Superior temporal gyrus (tissue), 1 donor: ENCODE measurements at regions not wholly inside any gene's neighbourhood (a gene's known extent, or its start where the extent isn't known, plus 50 kb on each side); places are given as distances from the start of the nearest gene placed in this dataset.
A peak's percentile ranks its signal among the peaks of the same experiment; 100 is the strongest.
"Not testable (repeated sequence)": the region's sequence is repeated elsewhere in the genome, so short reads cannot be mapped to it uniquely, and the experiment has no call there.

Source experiments
- DNase-seq: peaks from one replicate; pipeline ENCODE4 v3.0.0-alpha.2; 2016; ENCODE audit errors: extremely low spot score

DNA sequence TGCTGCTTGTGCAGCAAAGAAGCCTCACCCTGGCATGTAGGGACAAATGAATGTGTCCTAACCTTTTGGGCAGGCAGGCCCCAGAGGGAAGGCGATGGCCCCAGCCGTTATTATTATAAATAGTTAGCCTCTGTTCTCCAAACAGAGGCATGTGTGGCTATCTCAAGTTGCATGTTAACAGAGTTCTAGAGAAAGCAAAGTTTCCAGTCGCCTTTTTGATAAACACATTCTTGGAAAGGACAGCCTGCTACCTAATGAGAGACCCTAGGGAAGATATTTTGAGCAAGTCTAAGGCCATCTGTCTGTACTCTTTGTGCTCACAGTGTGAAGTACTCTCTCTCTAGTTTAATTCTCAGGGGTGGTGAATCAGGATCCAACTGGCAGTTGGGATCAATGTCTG, 97.4 kb upstream of the FHL2 start:
- DNase-seq = no peak

DNA sequence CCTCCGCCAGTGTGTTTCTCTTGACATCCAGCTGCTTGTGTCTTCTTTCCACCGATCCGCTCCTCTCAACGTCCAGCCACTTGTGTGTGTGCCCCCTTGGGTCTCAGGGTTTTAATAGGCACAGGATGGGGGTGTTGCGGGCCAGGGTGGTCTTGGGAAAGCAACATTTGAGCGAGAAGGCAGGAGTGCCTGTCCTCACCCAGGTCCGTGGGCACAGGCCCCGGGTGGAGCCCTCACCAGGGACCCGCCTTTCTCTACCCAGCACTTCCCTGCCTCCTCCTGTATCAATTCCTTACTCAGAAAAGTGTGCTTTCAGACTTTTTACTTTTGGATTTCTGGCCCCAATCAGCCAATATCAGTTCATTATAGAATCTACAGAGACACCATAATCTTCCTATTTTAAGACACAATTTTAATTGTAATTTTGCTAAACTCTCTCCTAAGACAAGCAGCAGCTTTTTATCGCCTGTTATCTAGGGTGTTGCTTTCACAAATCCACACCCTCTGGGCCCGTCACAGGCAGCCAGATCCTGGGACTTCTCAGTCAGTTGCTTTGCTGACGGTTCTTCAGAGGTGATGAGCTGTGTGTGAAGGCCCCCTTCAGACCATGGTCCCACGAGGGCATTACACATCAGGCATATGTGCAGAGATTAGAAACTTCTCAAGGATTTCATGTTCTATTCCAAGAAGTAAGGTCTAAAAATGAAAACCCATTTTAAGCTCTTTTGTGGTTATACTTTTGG, 96.0 kb upstream of the FHL2 start:
- DNase-seq = no peak

DNA sequence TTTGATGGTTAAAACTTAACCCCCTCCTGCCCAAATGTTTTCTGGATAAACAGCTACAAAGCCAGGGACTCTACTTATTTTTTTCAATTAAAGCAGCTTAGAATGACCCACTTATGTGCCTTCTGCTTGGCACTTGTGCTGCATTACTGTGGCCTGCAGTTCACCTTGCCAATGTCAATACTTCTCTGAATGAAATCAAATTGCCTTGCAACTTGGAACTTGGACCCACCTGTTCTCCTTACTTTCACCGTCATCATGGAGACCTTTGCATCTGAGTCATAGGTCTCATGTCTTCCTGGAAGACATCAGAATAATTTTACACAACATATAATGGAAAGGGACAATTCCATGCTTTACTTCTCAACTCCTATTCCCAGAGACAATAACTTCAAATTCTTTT, 92.1 kb upstream of the FHL2 start:
- DNase-seq = no peak

DNA sequence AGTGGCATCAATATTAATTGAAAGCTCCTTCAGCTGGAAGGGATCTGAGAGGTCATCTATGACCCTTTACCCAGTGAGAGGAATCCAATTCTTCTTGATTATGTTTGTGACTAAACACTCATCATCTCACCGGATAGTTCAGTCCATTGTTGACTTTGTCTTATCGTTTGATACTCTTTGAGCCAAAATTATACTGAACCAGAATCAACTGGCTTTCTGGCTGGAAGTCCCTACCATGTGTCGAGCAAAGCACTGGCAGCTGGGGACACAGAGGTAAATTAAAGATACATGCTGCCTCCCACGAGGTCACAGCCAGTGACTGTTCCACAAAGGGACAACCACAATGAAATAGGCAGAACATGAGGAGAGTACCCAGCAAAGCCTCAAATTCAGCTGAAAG, 91.4 kb upstream of the FHL2 start:
- no peak for DNase-seq

DNA sequence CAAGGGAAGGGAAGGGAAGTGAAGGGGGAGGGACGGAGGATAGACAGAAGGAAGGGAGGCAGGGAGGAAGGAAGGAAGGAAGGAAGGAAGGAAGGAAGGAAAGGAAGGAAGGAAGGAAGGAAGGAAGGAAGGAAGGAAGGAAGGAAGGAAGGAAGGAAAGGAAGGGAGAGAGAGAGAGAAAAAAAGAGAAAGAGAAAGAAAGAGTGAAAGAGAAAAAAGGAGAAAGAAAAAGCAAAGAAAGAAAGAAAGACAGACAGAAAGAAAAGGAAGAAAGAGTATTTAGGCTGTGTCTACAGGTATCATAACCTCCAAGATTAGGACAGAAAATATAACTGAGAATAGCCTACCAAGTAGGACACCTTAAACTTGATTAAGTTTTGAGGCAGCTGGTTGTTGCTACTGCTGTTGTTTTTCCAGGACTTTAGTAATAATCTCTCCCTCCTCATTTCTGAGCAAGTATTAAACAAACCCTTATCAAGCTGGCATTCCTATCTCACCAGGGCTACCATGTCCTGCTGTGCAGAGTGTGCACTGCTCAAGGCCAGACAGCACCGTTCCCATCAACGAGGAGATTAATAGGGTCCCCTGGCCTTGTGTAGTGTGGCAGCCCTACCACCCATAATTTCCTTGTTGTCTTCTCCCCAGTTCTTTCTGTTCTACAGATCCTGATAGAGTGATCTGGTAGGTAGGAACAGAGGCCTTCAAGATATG, 90.5 kb upstream of the FHL2 start:
- no peak for DNase-seq

DNA sequence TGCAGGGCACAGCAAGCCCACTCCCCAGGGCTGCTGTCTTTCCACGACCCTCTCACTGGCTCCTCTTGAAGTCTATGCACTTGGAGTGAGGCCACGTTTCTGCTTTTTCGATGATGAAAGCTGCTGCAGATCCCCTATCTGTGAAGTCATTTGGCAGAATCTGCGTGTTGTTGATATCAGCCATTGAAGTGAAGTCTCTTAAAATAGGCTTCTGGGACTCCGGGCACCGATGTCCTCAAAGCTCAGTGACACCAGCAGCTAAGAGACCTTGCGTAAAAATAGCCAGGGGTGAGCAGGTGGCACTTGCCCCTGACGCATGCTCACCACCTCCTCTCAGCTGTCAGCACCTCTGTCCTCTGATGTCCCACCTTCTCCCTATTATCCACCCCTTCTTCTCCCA, 89.4 kb upstream of the FHL2 start:
- DNase-seq = no peak

DNA sequence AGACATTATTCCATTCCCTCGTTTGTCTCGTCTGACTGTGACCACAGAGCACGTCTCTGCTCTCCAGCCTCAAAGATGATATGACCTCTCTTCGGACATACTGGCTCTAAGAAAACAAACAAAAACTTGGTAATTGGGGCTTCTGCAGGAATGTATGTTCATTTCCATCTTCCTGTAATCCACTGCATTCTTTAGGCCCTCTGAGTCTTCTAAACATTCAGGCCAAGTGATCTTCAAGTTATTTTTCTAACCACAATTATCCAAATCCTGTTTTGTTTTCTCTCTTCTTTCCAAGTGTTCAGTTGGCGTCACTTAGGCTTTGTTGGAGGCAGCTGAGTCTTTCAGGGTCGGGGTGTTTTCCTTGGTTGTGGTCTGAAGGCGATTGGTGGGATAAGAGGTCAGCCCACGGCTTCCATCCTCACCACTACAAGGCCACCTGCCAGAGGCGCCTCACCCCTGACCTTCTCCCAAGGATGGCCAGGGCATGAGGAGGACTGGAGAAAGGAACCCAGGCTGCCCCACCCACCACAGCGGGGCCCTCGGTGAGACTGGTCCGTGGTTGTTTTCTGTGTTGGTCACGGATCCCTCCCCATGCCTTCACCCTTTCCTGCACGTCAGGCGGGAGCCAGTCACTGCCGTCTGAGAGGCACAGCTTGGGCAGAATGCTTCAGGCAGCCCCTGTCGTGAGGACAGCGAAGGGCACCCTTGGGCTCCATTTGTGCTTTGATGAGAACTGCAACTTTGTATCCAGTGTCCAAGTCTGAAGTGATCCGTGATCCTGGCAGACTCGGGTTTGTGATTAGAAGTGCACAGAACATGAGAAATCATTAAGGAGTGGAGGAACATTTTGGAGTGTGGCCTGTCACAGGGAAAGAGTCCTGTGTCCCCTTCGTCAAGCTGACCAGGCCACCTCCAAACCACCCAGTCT, 88.6 kb upstream of the FHL2 start:
- DNase-seq = no peak

DNA sequence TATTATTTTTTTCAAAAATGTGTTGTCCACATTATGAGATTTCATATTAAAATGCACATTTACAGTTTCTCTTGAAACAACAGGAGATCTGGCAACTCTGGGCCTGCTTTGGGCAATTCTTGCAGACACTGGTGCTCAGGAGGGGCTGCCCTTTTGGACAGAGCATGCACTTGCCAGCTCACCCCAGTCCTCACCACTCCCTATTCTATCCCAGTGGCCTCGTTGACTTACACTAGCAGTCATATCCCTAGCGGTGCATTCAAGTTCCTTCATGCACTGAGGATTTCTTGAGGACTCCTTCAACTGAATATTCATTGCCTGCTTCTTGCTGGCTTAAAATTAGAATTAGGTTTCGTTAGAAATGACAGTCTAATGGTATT, 87.9 kb upstream of the FHL2 start:
- no peak for DNase-seq

DNA sequence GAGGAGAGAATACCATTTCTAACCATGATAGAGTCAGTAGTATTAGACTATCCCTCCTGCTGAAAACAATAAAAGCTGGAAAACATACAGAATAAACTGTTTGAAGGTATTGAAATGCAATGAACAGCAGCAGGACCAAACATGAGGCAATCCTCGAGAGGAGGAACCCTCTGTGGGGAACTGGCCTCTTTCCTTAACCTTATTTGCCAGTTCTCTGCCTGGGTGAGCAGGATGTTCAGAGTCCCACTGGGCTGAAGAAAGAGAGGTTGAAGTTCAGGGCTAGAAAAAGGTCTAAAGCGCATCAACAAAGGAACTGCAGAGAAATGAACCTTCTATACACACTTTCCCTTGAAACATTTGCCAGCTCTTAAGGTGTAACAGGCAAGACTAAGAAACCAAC, 79.8 kb upstream of the FHL2 start:
- no peak for DNase-seq

DNA sequence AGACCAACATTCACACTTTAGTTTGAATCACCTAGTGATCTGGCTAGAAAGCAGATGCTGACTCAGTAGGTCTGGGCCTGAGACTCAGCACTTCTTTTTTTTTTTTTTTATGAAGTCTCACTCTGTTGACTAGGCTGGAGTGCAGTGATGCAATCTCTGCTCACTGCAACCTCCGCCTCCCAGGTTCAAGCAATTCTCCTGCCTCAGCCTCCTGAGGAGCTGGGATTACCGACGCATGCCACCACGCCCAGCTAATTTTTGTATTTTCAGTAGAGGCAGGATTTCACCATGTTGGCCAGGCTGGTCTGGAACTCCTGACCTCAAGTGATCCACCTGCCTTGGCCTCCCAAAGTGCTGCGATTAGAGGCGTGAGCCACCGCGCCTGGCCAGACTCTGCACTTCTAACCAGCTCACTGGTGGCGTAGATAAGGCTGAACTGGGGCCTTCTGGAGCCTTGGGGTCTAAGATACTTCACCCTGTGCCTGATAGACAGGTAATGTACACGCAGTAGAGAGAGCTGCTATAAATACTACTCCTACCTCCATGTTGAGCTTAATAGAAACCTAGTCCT, 78.3 kb upstream of the FHL2 start:
- DNase-seq = not testable (repeated sequence)

DNA sequence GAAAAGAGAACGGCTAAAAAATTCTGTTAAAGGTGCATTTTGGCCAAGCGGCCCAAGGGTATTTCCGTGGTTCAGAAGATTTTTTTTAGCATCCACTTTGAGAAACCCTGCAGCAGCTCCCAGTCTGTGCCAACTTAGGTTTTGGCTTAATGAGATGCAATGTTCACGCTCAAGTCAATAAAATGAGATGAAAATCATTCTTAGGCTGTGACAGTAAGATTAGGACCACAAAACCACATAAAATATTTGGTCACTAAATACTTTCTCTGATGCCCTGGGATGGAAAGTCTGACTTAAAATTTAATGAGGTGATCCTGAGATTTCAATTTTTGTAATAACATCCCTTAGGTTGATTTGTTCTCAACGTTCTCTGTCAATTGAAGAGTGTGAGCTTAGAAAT, 74.2 kb upstream of the FHL2 start:
- DNase-seq = no peak

DNA sequence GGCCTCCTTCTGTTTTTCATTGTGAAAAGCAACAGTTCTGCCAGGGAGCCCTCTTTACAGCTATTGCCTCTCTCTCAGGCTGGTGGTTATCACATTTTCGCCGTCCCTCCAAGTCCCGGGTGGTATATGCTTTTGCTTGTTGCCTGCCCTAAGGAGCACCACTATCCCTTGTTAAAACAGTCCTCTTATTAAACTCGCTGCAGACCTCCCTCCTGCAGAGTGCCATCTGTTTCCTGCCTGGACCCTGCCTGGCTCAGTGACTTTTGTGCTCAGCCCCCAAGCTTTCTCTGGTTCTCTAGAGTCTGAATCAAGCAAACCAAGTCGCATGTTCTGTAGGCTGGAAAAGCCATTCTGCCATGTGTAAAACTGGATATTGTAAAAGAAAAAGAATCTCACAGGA, 72.1 kb upstream of the FHL2 start:
- no peak for DNase-seq

DNA sequence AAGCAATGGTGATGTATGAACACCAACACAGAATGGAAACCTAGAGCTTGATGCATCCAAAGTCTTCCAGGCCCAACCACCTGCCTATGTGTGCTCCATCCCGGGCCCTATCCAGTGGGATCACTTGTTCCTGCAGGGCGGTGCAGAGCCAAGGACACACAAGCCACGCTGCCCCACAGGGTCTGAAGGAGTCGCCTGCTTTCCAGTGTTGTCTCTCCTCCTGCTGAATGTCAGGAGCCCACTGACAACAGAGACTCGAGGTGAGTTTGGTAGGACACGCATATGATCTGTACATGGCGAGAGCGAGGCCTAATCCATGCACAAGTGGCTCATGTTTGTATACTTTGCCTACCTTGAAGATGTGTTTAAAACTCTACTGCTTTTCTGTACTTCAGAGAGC, 70.9 kb upstream of the FHL2 start:
- no peak for DNase-seq

DNA sequence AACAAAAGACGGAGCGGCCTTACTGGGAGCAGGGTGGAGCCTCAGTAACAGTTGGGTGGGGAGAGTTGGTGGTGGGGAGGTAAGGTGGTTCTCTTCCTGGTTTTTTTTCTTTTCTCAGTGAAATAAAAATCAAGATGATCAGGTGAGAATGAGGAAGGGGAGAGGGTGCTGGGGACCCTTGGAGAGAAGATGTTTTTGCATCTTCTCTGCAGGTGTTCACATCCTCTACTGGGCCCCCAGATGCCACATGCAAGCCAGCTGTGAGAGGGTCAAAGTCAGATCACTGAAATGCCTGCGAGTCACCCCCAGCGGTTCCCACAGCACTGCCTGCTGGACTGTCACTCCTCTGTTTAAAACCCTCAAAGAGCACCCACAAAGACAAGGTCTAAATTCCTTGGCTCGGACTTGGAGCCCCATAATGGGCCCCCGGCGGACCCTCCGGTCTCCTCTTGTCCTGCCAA, 69.8 kb upstream of the FHL2 start:
- DNase-seq = no peak

DNA sequence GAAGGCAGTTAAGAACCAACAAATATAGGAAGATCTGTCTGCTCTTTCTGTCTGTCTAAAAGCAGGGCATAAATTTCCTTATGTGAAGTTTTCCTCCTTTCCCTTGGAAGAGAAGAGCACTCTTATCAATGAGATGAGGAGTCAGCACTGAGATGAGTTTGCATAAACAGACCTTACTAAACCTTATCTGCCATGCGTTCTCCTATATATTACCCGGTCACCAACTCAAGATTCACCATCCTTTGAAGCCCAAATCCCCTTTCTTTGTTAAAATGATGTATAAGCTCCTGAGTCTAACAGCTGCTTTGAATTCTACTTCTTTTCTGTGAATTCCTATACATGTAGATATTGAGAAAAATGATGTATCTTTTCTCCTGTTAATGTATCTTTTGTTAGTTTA, 65.5 kb upstream of the FHL2 start:
- DNase-seq = no peak

DNA sequence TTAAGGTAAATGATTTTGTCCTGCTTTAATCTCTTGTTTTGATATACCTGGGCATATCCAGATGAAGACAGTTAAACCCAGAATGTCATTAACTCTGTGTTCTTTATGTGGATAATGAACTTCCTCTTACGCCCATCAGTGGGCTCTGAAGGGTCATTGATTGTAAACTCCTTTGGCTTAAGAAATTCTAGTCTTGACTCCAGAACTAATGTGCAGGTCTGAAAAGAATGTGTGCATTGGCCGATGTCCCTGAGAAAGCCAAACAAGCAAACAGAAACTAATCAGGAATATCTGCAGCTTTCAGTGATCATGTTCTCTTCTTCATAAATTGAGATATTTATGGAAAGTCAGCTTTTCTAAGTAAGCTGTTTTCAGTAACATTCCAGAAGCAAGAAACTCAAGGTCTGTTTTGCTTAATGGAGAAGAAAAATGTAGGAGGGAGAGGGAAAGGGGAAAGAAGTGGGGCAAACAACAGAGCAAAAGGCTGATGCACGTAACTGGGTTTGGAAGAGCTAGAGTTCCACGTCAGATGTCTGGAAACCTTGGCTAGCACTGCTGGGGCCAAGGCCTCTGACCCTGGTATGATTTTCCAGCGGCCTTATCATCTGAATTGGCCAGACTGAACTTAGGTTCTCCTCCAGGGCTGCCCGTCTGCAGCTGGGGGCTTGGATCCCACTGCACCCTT, 61.3 kb upstream of the FHL2 start:
- peak; percentile 13 for DNase-seq

DNA sequence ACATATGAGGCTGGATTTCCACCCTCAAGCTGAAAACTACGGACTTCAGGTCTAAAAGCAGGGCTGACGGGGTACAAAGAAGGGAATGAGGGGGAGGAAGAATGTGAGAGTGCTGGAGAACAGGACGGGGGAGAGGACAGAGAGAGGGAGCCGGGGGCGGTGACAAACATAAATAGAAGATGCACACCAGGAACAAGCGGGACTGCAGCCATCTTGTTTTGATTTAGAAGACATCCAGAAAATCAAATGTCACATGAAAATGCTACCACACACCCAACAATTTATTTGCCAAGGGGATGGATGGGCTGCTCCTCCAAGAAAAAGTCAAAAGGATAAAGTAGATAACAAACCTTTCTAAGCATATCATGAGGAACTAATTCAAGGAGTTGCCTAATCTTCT, 59.2 kb upstream of the FHL2 start:
- DNase-seq = no peak

DNA sequence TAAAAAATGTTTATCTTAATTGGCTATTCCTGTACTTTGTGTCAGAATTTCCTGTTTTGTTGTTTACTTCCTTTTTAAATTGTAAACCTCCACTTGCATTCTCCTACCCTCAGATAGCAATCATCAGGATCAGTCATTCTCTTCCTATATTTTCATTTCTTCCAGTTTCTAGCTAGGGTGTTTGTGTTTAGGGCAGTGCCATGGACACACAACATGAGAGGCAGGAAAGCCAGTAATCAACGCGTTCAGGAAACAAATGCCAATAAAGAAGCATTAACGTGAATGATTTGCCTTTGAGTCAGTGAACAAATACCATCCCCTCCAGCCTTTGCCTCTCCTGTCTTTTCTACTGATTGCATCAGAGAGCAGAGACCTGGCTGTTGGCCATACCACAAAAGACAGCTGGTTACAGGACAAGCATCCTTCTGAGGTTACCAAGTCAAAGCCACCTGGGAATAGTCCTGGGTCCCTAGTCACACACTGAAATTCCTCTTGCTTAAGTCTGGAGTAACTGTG, 56.7 kb upstream of the FHL2 start:
- DNase-seq = no peak

DNA sequence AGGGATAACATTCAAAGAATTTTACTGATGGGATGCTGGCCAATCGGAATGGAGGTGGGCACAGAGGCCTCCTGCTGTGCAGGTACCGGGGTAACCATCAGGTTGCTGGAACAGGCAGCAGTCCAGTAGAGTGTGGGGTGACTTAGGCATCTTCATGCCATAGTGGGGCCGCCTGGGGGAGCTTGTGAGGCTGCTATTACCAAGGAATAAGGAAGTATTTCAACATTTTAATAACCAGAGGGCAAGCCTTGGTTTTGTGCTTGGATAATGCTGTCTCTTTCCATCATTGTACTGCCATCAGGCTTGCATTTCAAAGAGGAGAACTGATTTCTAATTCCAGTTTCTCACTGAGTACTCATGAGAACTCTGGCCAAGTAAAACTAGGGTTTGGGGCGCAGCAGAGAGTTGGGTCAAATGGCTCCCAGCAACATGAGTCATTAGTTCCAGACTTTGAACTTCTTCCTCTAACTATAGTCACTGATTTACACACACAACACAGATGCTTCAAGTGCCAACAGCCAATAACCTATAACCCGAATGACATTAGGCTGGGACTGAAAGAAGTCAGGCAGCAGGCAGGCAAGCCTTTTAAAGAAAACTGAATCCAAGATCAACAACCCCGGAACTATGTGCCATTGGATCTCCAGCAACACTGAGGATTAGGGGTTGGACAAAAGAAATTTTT, 56.1 kb upstream of the FHL2 start:
- no peak for DNase-seq

DNA sequence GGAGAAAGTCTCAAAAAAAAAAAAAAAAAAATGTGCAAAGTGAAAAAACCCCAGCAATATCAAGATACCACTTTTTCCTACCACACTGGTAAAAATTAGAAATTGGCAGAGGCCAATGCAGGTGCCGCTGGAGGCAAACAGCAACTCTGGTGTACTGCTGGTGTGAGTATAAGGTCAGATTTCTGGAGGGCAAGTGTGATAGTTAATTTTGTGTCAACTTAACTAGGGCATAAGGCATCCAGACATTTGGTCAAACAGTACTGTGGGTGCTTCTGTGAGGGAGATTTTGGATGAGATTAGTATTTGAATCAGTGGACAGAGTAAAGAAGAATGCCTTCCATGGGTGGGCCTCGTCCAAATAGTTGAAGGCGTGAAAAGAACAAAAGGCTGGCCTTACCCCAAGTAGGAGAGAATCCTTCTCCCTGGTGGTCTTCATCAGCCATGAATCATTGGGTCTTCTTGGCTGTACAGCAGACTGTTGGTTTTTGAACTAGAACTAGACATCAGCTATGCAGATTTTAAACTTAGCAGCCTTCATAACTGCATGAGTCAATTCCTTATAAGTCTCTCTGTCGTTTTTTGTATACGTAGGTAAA, 52.8 kb upstream of the FHL2 start:
- DNase-seq = no peak
